Psoas muscle (tissue), 7 donors: ENCODE measurements at regions not wholly inside any gene's neighbourhood (a gene's known extent, or its start where the extent isn't known, plus 50 kb on each side); places are given as distances from the start of the nearest gene placed in this dataset.
"Not testable (repeated sequence)": the region's sequence is repeated elsewhere in the genome, so short reads cannot be mapped to it uniquely, and the experiment has no call there.

Experiments used
- ATAC-seq, 4 donors: fragments of 200-7000 bp; cut with Tn5 transposase; one replicate each; pipeline ENCODE4 v1.9.1; 2020; ENCODE audit warnings: moderate library complexity in 3 of 4, mild to moderate bottlenecking in 2 of 4
- DNase-seq, 2 donors: peaks; one replicate each; pipeline ENCODE4 v3.0.0-alpha.2; 2020
- H3K27ac ChIP-seq: fragments of 200-600 bp; one replicate; pipeline ENCODE4 v1.8.0; 2022
- H3K27me3 ChIP-seq, 3 donors: fragments of 200-600 bp in 1 of 3; one replicate each; pipeline versions ENCODE4 v1.6.1 to v1.8.0; 2013 to 2022; ENCODE audit warnings: low read length in 2 of 3, mild to moderate bottlenecking in 2 of 3, moderate library complexity in 1 of 3; ENCODE audit not compliant: insufficient read depth in 3 of 3
- H3K36me3 ChIP-seq, 2 donors: fragments of 200-600 bp in 1 of 2; one replicate each; pipeline versions ENCODE4 v1.6.1 to v1.8.0; 2013 to 2022; ENCODE audit warnings: low read depth in 1 of 2, mild to moderate bottlenecking in 1 of 2, moderate library complexity in 1 of 2; ENCODE audit not compliant: insufficient read depth in 1 of 2
- H3K4me1 ChIP-seq: fragments of 200-600 bp; one replicate; pipeline ENCODE4 v1.8.0; 2022
- H3K4me3 ChIP-seq: fragments of 200-600 bp; one replicate; pipeline ENCODE4 v1.8.0; 2022; ENCODE audit warnings: mild to moderate bottlenecking
- H3K9me3 ChIP-seq: fragments of 200-600 bp; one replicate; pipeline ENCODE4 v1.8.0; 2022
- CTCF ChIP-seq: fragments of 200-600 bp; IDR thresholded peaks from one replicate; pipeline ENCODE4 v1.8.0; 2022; ENCODE audit warnings: antibody characterized with exemption
- WGBS, 3 donors: extraction: QIAGEN DNeasy Blood & Tissue Kit; methylation state at CpG; one replicate each; pipeline versions ENCODE4 v1.1.6 to v1.1.7; 2013; 5-methylcytosine and 5-hydroxymethylcytosine counted together
- intact Hi-C, 2 donors: fragments of 100-400 bp; cut with DNase I; formaldehyde crosslinking; loops; one replicate each; pipeline versions ENCODE4 v1.11.0 to v1.14.2; 2022
- donor health status: healthy with polysubstance abuse.
- donor health status: DM: no; HTN: no; CAD: no; lungs with moderate emphysema.
- donor health status: Bipolar disorder and iron deficiency.
- donor health status: healthy.
- donor health status: DM: yes; HTN: yes; CAD: no.
- donor health status: DM: no; HTN: no; CAD: no.
- donor health status: DM: yes; HTN: yes; CAD: no.

- H3K36me3 ChIP-seq, result no peaks in the 10 kb centered on the region
- TF ChIP-seq CTCF, result no peak
- 59 to 71% (median 66%) methylated on average over 3 of the region's 3 CpGs for WGBS, 3 donors
- DNase-seq (no peak), ATAC-seq (no peak)
- H3K27me3 ChIP-seq, result no peaks in the 10 kb centered on the region
- H3K4me1 ChIP-seq, result no peaks in the 10 kb centered on the region
- intact Hi-C loops, result no loop called here
- no peaks in the 10 kb centered on the region for H3K9me3 ChIP-seq
- no peak overlapping the region for H3K27ac ChIP-seq
- no peak overlapping the region for H3K4me3 ChIP-seq
Observed at GRCh38 chr18:5707586-5707985, 163.8 kb upstream of the EPB41L3 start.

- H3K27ac ChIP-seq, result no peak overlapping the region
- H3K27me3 ChIP-seq, result no peaks in the 10 kb centered on the region
- H3K4me3 ChIP-seq, result no peak overlapping the region
- H3K36me3 ChIP-seq, result no peaks in the 10 kb centered on the region
- intact Hi-C loops, result no loop called here
- DNase-seq (no peak), ATAC-seq (no peak)
- H3K4me1 ChIP-seq, result no peaks in the 10 kb centered on the region
- 93 to 95% (median 94%) methylated on average over 5 of the region's 5 CpGs for WGBS, 3 donors
- TF ChIP-seq CTCF, result no peak
- no peaks in the 10 kb centered on the region for H3K9me3 ChIP-seq
Observed at GRCh38 chr18:5705393-5705792, 161.6 kb upstream of the EPB41L3 start.

- ATAC-seq (no peak), DNase-seq (no peak)
- intact Hi-C loops, result no loop called here
- WGBS, 3 donors, result 54 to 60% (median 60%) methylated on average over 4 of the region's 4 CpGs
- Histone ChIP-seq H3K4me1 (no peaks in the 10 kb centered on the region), H3K4me3 (no peak overlapping the region), H3K27ac (no peak overlapping the region), H3K9me3 (no peaks in the 10 kb centered on the region), H3K27me3 (no peaks in the 10 kb centered on the region), H3K36me3 (no peaks in the 10 kb centered on the region)
- no peak for TF ChIP-seq CTCF
Observed at GRCh38 chr18:5704847-5705246, 161.1 kb upstream of the EPB41L3 start.

GRCh38 chr18:5702016-5702415 lies 158.2 kb upstream of the EPB41L3 start:
- H3K27ac ChIP-seq, DNase-seq, H3K4me3 ChIP-seq, H3K27me3 ChIP-seq, ATAC-seq, H3K9me3 ChIP-seq, intact Hi-C loops, H3K36me3 ChIP-seq, H3K4me1 ChIP-seq: not testable (repeated sequence)
- 71 to 94% (median 90%) methylated on average over 4 to 7 of the region's 7 CpGs for WGBS, 3 donors

DNA sequence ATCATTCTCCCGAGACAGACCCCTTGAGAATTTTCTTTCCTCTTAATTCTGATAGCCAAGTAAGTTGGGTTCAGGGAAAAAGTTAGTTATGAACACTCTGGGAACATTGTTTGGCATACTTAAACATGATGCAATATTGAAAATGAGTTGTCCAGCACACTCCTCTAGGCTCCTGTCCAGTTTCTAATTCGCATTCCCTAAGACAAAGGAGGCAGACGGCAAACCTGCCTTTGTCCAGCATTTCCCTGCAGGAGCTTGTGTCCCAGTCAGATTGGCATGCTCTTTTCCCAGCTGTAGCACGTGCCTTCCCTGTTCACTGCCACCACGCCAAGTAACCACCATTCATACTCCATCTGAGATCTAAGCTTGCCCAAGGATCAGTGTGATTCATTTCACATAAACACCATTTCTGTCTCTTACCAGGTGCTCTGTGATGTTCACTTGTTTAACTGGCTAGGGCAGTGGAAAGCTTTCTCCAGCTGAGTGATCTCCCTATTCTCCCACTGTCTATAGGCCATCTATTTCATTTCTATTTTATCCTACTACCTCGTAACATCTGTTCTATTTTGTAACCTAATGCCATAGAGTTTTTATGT lies 150.0 kb upstream of the EPB41L3 start:
- Histone ChIP-seq H3K4me1 (no peaks in the 10 kb centered on the region), H3K9me3 (no peaks in the 10 kb centered on the region), H3K27ac (no peak overlapping the region), H3K4me3 (no peak overlapping the region), H3K27me3 (no peaks in the 10 kb centered on the region), H3K36me3 (no peaks in the 10 kb centered on the region)
- intact Hi-C loops, result no loop called here
- DNase-seq, result peak in 1 of 2 donors; percentile 16
- ATAC-seq, result peak in 2 of 4 donors; percentile 27 to 49
- 32 to 47% (median 41%) methylated on average over 6 of the region's 6 CpGs for WGBS, 3 donors
- TF ChIP-seq CTCF, result no peak
